ENCODE measurements at regions not wholly inside any gene's neighbourhood (a gene's known extent, or its start where the extent isn't known, plus 50 kb on each side); places are given as distances from the start of the nearest gene placed in this dataset.

GRCh38 chr6:142633317-142633716 is 311.7 kb downstream of the HIVEP2 start:
- no peak overlapping the region for H3K9ac ChIP-seq (ENCODE audit: low read depth, low read length, poor library complexity)
- no peak overlapping the region for H2BK5ac ChIP-seq (ENCODE audit: low read length)
- no peak overlapping the region for H3K4me3 ChIP-seq (ENCODE audit: low read length in 2 of 2)
- H2BK12ac ChIP-seq (ENCODE audit: low read length), result no peak overlapping the region
- no peaks in the 10 kb centered on the region for H3K9me3 ChIP-seq (replicated peaks in 1 of 2; ENCODE audit: control insufficient read depth in 2 of 2, insufficient read depth in 1 of 2, low read depth in 1 of 2, low read length in 2 of 2)
- H2AK5ac ChIP-seq (ENCODE audit: low read depth, low read length), result no peak overlapping the region
- H3K4ac ChIP-seq (ENCODE audit: low read length), result no peak overlapping the region
- no peak overlapping the region for H3K4me2 ChIP-seq (ENCODE audit: insufficient read depth, low read length, poor library complexity, severe bottlenecking)
- DNase-seq (ENCODE audit: low spot score), result no peak
- no peak overlapping the region for H4K8ac ChIP-seq (ENCODE audit: low read depth, low read length)
- no peak overlapping the region for H3K14ac ChIP-seq (ENCODE audit: low read length)
- H4K91ac ChIP-seq (ENCODE audit: low read depth, low read length, poor library complexity), result no peak overlapping the region
- H2AFZ ChIP-seq (ENCODE audit: low read length), result no peak overlapping the region
- H3K23ac ChIP-seq (ENCODE audit: low read depth, low read length, poor library complexity), result no peak overlapping the region
- H3K36me3 ChIP-seq (replicated peaks in 1 of 2; ENCODE audit: control insufficient read depth in 2 of 2, insufficient read depth in 2 of 2, low read length in 2 of 2), result no peaks in the 10 kb centered on the region
- no peak overlapping the region for H2BK15ac ChIP-seq (ENCODE audit: low read length)
- no peaks in the 10 kb centered on the region for H3K4me1 ChIP-seq (ENCODE audit: control insufficient read depth in 2 of 2, insufficient read depth in 1 of 2, low read depth in 1 of 2, low read length in 2 of 2)
- no peak overlapping the region for H3K18ac ChIP-seq (ENCODE audit: low read length)
- no peaks in the 10 kb centered on the region for H3K27me3 ChIP-seq (ENCODE audit: control insufficient read depth in 3 of 3, insufficient read depth in 3 of 3, low read depth in 1 of 3, low read length in 3 of 3)
- H3K27ac ChIP-seq (replicated peaks; ENCODE audit: low read length), result no peak overlapping the region
- no peak overlapping the region for H2BK120ac ChIP-seq (ENCODE audit: low read depth, low read length)
- no peaks in the 10 kb centered on the region for H3K79me1 ChIP-seq (ENCODE audit: low read depth, low read length)

- Histone ChIP-seq H3K23ac (ENCODE audit: low read depth, low read length, poor library complexity) (no peak overlapping the region), H2BK15ac (ENCODE audit: low read length) (no peak overlapping the region), H3K14ac (ENCODE audit: low read length) (no peak overlapping the region), H2BK120ac (ENCODE audit: low read depth, low read length) (no peak overlapping the region), H3K4me1 (ENCODE audit: control insufficient read depth in 2 of 2, insufficient read depth in 1 of 2, low read depth in 1 of 2, low read length in 2 of 2) (no peaks in the 10 kb centered on the region), H4K8ac (ENCODE audit: low read depth, low read length) (no peak overlapping the region), H3K4me2 (ENCODE audit: insufficient read depth, low read length, poor library complexity, severe bottlenecking) (no peak overlapping the region), H3K27ac (replicated peaks; ENCODE audit: low read length) (no peak overlapping the region), H2AK5ac (ENCODE audit: low read depth, low read length) (no peak overlapping the region), H3K4ac (ENCODE audit: low read length) (no peak overlapping the region), H3K27me3 (ENCODE audit: control insufficient read depth in 3 of 3, insufficient read depth in 3 of 3, low read depth in 1 of 3, low read length in 3 of 3) (no peaks in the 10 kb centered on the region), H4K91ac (ENCODE audit: low read depth, low read length, poor library complexity) (no peak overlapping the region), H3K18ac (ENCODE audit: low read length) (no peak overlapping the region), H2BK12ac (ENCODE audit: low read length) (no peak overlapping the region), H3K79me1 (ENCODE audit: low read depth, low read length) (no peaks in the 10 kb centered on the region), H3K4me3 (ENCODE audit: low read length in 2 of 2) (no peak overlapping the region), H2BK5ac (ENCODE audit: low read length) (no peak overlapping the region), H3K9ac (ENCODE audit: low read depth, low read length, poor library complexity) (no peak overlapping the region), H3K9me3 (replicated peaks in 1 of 2; ENCODE audit: control insufficient read depth in 2 of 2, insufficient read depth in 1 of 2, low read depth in 1 of 2, low read length in 2 of 2) (no peaks in the 10 kb centered on the region), H3K36me3 (replicated peaks in 1 of 2; ENCODE audit: control insufficient read depth in 2 of 2, insufficient read depth in 2 of 2, low read length in 2 of 2) (no peaks in the 10 kb centered on the region), H2AFZ (ENCODE audit: low read length) (no peak overlapping the region)
- no CpG with 5 or more reads among the region's 1 CpG for WGBS, 2 donors (ENCODE audit: extremely low coverage in 2 of 2, insufficient read length in 2 of 2, insufficient replicate concordance in 1 of 2)
- no peak for DNase-seq (ENCODE audit: low spot score)
These were observed 309.8 kb downstream of the HIVEP2 start for GRCh38 chr6:142635130-142635529.

- Histone ChIP-seq H3K27ac (replicated peaks; ENCODE audit: low read length) (no peak overlapping the region), H3K14ac (ENCODE audit: low read length) (no peak overlapping the region), H2BK120ac (ENCODE audit: low read depth, low read length) (no peak overlapping the region), H4K91ac (ENCODE audit: low read depth, low read length, poor library complexity) (no peak overlapping the region), H2BK15ac (ENCODE audit: low read length) (no peak overlapping the region), H2BK12ac (ENCODE audit: low read length) (no peak overlapping the region), H3K9ac (ENCODE audit: low read depth, low read length, poor library complexity) (no peak overlapping the region), H3K4ac (ENCODE audit: low read length) (no peak overlapping the region), H3K36me3 (replicated peaks in 1 of 2; ENCODE audit: control insufficient read depth in 2 of 2, insufficient read depth in 2 of 2, low read length in 2 of 2) (no peaks in the 10 kb centered on the region), H3K18ac (ENCODE audit: low read length) (no peak overlapping the region), H4K8ac (ENCODE audit: low read depth, low read length) (no peak overlapping the region), H3K27me3 (ENCODE audit: control insufficient read depth in 3 of 3, insufficient read depth in 3 of 3, low read depth in 1 of 3, low read length in 3 of 3) (no peaks in the 10 kb centered on the region), H2AK5ac (ENCODE audit: low read depth, low read length) (no peak overlapping the region), H2AFZ (ENCODE audit: low read length) (no peak overlapping the region), H3K4me3 (ENCODE audit: low read length in 2 of 2) (no peak overlapping the region), H3K23ac (ENCODE audit: low read depth, low read length, poor library complexity) (no peak overlapping the region), H3K4me1 (ENCODE audit: control insufficient read depth in 2 of 2, insufficient read depth in 1 of 2, low read depth in 1 of 2, low read length in 2 of 2) (no peaks in the 10 kb centered on the region), H3K79me1 (ENCODE audit: low read depth, low read length) (no peaks in the 10 kb centered on the region), H3K9me3 (replicated peaks in 1 of 2; ENCODE audit: control insufficient read depth in 2 of 2, insufficient read depth in 1 of 2, low read depth in 1 of 2, low read length in 2 of 2) (no peaks in the 10 kb centered on the region), H2BK5ac (ENCODE audit: low read length) (no peak overlapping the region), H3K4me2 (ENCODE audit: insufficient read depth, low read length, poor library complexity, severe bottlenecking) (no peak overlapping the region)
- no CpG with 5 or more reads among the region's 10 CpGs for whole genome bisulfite sequencing, 2 donors (ENCODE audit: extremely low coverage in 2 of 2, insufficient read length in 2 of 2, insufficient replicate concordance in 1 of 2)
- DNase-seq (ENCODE audit: low spot score), result no peak
These were observed 307.2 kb downstream of the HIVEP2 start for GRCh38 chr6:142637624-142638351.

GRCh38 chr6:142642651-142643050 is 302.3 kb downstream of the HIVEP2 start:
- Histone ChIP-seq H3K4me2 (ENCODE audit: insufficient read depth, low read length, poor library complexity, severe bottlenecking) (no peak overlapping the region), H3K23ac (ENCODE audit: low read depth, low read length, poor library complexity) (no peak overlapping the region), H4K91ac (ENCODE audit: low read depth, low read length, poor library complexity) (no peak overlapping the region), H3K9me3 (replicated peaks in 1 of 2; ENCODE audit: control insufficient read depth in 2 of 2, insufficient read depth in 1 of 2, low read depth in 1 of 2, low read length in 2 of 2) (no peaks in the 10 kb centered on the region), H2AFZ (ENCODE audit: low read length) (no peak overlapping the region), H3K4ac (ENCODE audit: low read length) (no peak overlapping the region), H3K36me3 (replicated peaks in 1 of 2; ENCODE audit: control insufficient read depth in 2 of 2, insufficient read depth in 2 of 2, low read length in 2 of 2) (no peaks in the 10 kb centered on the region), H3K79me1 (ENCODE audit: low read depth, low read length) (no peaks in the 10 kb centered on the region), H2BK15ac (ENCODE audit: low read length) (no peak overlapping the region), H2BK120ac (ENCODE audit: low read depth, low read length) (no peak overlapping the region), H3K4me3 (ENCODE audit: low read length in 2 of 2) (no peak overlapping the region), H3K27me3 (ENCODE audit: control insufficient read depth in 3 of 3, insufficient read depth in 3 of 3, low read depth in 1 of 3, low read length in 3 of 3) (no peaks in the 10 kb centered on the region), H2AK5ac (ENCODE audit: low read depth, low read length) (no peak overlapping the region), H4K8ac (ENCODE audit: low read depth, low read length) (no peak overlapping the region), H3K18ac (ENCODE audit: low read length) (no peak overlapping the region), H3K9ac (ENCODE audit: low read depth, low read length, poor library complexity) (no peak overlapping the region), H3K27ac (replicated peaks; ENCODE audit: low read length) (no peak overlapping the region), H3K4me1 (ENCODE audit: control insufficient read depth in 2 of 2, insufficient read depth in 1 of 2, low read depth in 1 of 2, low read length in 2 of 2) (no peaks in the 10 kb centered on the region), H2BK12ac (ENCODE audit: low read length) (no peak overlapping the region), H2BK5ac (ENCODE audit: low read length) (no peak overlapping the region), H3K14ac (ENCODE audit: low read length) (no peak overlapping the region)
- no CpG with 5 or more reads among the region's 1 CpG for WGBS, 2 donors (ENCODE audit: extremely low coverage in 2 of 2, insufficient read length in 2 of 2, insufficient replicate concordance in 1 of 2)
- DNase-seq (ENCODE audit: low spot score), result no peak

Data from neuronal stem cell (in vitro differentiated cells).